IPS DF 6.9 (cell line): ENCODE measurements at regions not wholly inside any gene's neighbourhood (a gene's known extent, or its start where the extent isn't known, plus 50 kb on each side); places are given as distances from the start of the nearest gene placed in this dataset.
"Not testable (repeated sequence)": the region's sequence is repeated elsewhere in the genome, so short reads cannot be mapped to it uniquely, and the experiment has no call there.

ENCODE experiments used
- DNase-seq: peaks from one replicate; pipeline ENCODE4 v3.0.0-alpha.2; 2013; ENCODE audit warnings: low read depth, low spot score
- H3K27ac ChIP-seq: one replicate; pipeline ENCODE4 v1.5.1; 2013; ENCODE audit warnings: low read length, control low read depth
- H3K27me3 ChIP-seq: 2 replicates; pipeline ENCODE4 v1.6.1; 2013; ENCODE audit warnings: mild to moderate bottlenecking, low read length; ENCODE audit not compliant: control insufficient read depth, insufficient read depth
- H3K36me3 ChIP-seq: 2 replicates; pipeline ENCODE4 v1.6.1; 2013; ENCODE audit warnings: low read length; ENCODE audit not compliant: control insufficient read depth, insufficient read depth
- H3K4me1 ChIP-seq: 2 replicates; pipeline ENCODE4 v1.6.1; 2013; ENCODE audit warnings: low read length; ENCODE audit not compliant: control insufficient read depth, insufficient read depth
- H3K4me3 ChIP-seq: 2 replicates; pipeline ENCODE4 v1.5.1; 2013; ENCODE audit warnings: mild to moderate bottlenecking, low read length
- H3K9me3 ChIP-seq: 2 replicates; pipeline ENCODE4 v1.6.1; 2013; ENCODE audit warnings: low read length, inconsistent platforms; ENCODE audit not compliant: control insufficient read depth, insufficient read depth
- WGBS: extraction: QIAGEN DNeasy Blood & Tissue Kit; methylation state at CpG from one replicate; pipeline ENCODE4 v1.1.7; 2013; ENCODE audit warnings: mixed read lengths, missing lambda C conversion rate; ENCODE audit not compliant: insufficient read length, insufficient coverage; 5-methylcytosine and 5-hydroxymethylcytosine counted together

DNA sequence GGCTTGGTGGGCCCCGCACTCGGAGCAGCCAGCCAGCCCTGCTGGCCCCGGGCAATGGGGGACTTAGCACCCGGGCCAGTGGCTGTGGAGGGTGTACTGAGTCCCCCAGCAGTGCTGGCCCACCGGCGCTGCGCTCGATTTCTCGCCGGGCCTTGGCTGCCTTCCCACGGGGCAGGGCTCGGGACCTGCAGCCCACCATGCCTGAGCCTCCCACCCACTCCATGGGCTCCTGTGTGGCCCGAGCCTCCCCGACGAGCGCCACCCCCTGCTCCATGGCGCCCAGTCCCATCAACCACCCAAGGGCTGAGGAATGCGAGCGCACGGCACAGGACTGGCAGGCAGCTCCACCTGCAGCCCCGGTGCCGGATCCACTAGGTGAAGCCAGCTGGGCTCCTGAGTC, 202.2 kb downstream of the ZC3H11B start:
- H3K9me3 ChIP-seq, H3K27me3 ChIP-seq, H3K27ac ChIP-seq, DNase-seq, H3K4me3 ChIP-seq, H3K36me3 ChIP-seq, H3K4me1 ChIP-seq: not testable (repeated sequence)
- no CpG with 5 or more reads among the region's 22 CpGs for WGBS

DNA sequence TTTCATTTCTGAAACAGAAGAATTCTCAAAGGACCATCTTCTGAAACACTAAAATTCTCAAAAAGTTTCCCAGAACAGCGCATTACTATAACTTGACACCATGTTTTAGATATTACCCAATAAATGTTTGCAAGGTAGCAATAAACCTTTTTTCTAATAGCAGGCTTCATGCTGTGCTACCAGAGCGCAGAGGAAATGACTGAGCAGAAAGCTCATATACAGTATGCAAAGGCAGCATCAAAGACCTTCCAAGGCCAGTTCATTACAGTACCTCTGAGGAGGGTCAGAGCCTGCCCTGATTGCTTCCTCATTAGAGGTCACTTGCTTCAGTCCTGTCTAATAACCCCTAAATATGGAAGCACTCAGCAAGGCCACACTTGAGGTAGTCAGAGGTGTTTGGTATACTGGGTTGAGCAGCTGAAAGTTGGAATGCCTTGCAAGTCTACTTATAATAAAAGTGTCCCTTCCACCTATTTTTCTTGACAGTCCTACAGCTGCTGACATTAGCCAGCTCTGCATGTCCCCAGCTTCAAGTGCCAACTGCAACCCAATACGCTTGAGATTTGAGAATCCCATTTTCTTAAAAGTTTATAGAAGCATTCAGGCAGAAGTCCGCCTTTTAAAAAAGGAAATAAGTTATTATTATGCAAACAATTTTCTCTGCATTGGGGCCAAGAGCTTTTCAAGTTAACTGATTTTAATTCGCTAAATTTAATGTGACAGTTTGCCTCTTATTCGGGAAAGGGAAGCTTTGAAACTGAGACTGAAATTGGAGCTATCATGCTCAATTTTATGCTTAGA, 207.2 kb downstream of the ZC3H11B start:
- no peaks in the 10 kb centered on the region for H3K36me3 ChIP-seq
- no peak overlapping the region for H3K27ac ChIP-seq
- no peak overlapping the region for H3K4me3 ChIP-seq
- DNase-seq: no peak
- H3K27me3 ChIP-seq: no peaks in the 10 kb centered on the region
- no peaks in the 10 kb centered on the region for H3K9me3 ChIP-seq
- WGBS: no CpG with 5 or more reads among the region's 6 CpGs
- no peaks in the 10 kb centered on the region for H3K4me1 ChIP-seq

DNA sequence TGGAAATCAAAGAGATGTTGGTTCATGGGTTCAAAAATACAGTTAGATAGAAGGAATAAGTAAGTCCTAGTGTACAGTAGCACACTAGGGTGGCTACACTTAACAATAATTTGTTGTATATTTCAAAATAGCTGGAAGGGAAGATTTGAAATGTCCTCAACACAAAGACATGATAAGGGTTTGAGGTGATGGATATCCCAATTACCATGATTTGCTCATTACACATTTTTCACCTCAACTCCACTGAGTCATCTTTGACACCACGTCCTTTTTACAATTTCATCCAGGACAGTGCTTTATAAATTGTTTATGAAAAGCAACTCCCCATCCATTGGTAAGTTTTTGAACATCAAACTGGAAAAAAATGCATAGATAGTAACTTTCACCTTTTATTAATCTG, 208.3 kb downstream of the ZC3H11B start:
- WGBS: no CpG with 5 or more reads among the region's 1 CpG
- no peak for DNase-seq
- no peaks in the 10 kb centered on the region for H3K4me1 ChIP-seq
- H3K36me3 ChIP-seq: no peaks in the 10 kb centered on the region
- no peak overlapping the region for H3K4me3 ChIP-seq
- H3K27me3 ChIP-seq: no peaks in the 10 kb centered on the region
- no peaks in the 10 kb centered on the region for H3K9me3 ChIP-seq
- no peak overlapping the region for H3K27ac ChIP-seq

DNA sequence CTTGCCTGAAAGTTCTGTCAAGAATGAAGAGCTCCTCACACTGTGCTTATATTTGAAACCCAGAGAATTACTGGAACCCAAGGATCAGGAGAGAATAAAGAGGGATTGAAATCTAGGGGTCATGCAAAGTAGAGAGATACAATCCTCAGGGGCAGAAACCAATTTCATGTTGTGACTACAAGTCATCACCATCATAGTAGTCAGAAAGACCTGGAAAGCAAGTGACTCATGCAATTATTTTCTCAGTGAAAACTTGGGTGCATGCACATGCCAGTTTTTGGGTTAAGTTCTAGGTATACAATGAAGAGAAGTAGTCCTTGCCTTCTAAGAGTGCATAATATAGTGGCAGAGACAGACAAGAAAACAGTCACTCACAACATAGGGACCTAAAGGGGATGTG, 210.0 kb downstream of the ZC3H11B start:
- H3K36me3 ChIP-seq: no peaks in the 10 kb centered on the region

DNA sequence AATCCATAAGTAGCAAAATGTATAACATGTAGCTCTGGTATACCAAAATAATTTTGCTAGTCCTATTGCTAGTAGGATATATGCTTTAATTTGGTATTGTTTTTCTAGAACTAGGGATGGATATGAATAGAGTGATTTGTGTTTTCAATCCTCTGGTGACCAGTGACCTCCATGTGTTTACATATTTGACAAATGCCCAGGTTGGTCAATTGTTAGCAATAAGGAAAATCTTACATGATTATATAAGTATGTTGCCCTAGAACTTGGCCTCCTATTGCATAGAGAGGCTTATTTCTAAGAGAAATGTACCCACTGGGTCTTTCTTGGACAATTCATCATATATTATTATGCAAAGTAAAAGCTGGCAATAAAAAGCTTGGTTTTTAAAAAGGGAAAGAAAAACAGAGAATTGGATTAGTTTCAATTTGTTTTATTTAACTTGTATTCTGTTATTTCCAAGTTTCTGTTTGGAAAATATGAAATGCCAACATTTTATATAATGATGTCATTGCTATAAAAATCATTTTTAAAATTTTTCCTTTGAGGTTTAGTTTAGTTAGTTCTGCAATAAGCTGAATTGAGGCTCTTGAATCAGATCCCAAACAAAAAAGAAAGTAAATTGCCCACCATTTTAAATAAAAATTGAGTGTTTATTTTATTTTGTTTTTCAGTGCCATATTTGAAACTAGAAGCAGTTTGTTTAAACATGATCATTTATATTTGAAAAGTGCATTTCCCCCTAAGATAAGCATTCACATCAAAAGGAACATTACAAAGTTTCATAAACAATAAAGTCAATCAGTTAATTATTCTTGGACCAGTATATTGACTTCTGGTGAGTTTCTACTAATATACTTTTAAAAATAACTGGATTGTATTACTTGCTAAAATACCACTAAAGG, 210.9 kb downstream of the ZC3H11B start:
- Histone ChIP-seq H3K27ac (no peak overlapping the region), H3K36me3 (no peaks in the 10 kb centered on the region), H3K9me3 (no peaks in the 10 kb centered on the region), H3K4me3 (no peak overlapping the region), H3K4me1 (no peaks in the 10 kb centered on the region), H3K27me3 (no peaks in the 10 kb centered on the region)
- no peak for DNase-seq

More for the DNA sequence above, 210.0 kb downstream of the ZC3H11B start:
- H3K9me3 ChIP-seq: no peaks in the 10 kb centered on the region
- H3K4me1 ChIP-seq: no peaks in the 10 kb centered on the region
- H3K27ac ChIP-seq: no peak overlapping the region
- no peak for DNase-seq
- H3K4me3 ChIP-seq: no peak overlapping the region
- no peaks in the 10 kb centered on the region for H3K27me3 ChIP-seq

DNA sequence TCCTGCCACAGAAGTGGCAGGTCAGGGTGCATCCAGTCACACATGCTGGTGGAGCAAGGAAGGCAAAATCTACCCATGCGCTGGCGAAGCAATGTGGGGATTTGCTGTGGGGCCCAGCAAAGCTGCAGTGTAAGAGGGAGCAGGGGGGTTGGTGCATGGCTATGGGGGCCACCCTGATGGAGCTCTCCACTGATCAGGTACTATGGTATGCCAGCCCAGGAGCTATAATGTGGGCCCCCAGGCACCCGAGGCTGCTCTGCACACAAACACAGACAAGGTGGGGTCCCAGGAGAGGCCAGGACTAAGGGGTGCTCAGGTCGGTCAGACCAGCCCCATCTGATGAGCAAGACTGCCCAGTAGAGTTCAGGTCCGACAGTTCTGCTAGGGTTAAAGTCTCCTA, 213.5 kb downstream of the ZC3H11B start:
- Histone ChIP-seq H3K9me3 (no peaks in the 10 kb centered on the region), H3K27me3 (no peaks in the 10 kb centered on the region), H3K4me1 (no peaks in the 10 kb centered on the region), H3K4me3 (no peak overlapping the region), H3K27ac (no peak overlapping the region), H3K36me3 (no peaks in the 10 kb centered on the region)
- no CpG with 5 or more reads among the region's 5 CpGs for WGBS
- DNase-seq: no peak

DNA sequence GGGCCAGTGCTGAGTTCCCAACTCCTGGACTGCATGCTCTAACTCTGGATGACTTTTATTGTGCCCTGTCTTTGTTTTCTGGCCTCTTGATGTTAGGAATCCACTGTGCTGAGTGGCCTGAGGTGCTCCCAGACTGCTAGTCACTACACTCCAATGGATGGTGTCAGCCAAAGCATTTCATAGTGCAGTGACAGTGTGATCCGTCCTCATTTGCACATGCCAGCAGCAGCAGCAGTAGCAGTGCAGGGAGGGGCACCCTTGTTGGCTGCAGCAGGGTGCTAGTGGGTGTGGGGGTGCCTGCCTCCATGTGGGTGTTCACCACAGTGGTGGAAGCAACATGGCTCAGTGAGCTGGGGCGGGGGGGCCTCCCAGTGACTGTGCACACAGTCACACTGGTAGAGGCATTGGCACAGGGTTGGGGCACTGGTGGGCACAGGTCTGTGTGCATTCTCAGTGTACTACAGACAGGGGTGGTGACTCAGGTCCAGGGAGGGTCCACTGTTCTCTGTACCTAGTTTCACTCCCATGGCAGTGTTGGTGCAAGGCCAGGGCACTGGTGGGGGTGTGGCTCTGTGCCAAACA, 214.0 kb downstream of the ZC3H11B start:
- Histone ChIP-seq H3K4me3 (no peak overlapping the region), H3K27me3 (no peaks in the 10 kb centered on the region), H3K9me3 (no peaks in the 10 kb centered on the region), H3K4me1 (no peaks in the 10 kb centered on the region), H3K36me3 (no peaks in the 10 kb centered on the region), H3K27ac (no peak overlapping the region)
- DNase-seq: no peak
- no CpG with 5 or more reads among the region's 2 CpGs for WGBS

DNA sequence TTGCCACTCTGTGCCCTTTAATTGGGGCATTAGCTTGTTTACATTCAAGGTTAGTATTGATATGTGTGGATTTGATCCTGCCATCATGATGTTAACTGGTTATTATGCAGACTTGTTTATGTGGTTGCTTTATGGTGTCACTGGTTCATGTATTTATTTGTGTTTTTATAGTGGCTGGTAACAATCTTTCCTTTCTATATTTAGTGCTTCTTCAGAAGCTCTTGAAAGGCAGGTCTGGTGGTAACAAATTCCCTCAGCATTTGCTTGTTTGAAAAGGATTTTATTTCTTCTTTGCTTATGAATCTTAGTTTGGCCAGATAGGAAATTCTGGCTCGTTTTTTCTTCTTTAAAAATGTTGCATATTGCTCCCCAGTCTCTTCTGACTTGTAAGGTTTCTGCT, 215.4 kb downstream of the ZC3H11B start:
- H3K9me3 ChIP-seq: no peaks in the 10 kb centered on the region
- H3K4me1 ChIP-seq: no peaks in the 10 kb centered on the region
- no peak overlapping the region for H3K4me3 ChIP-seq
- WGBS: no CpG with 5 or more reads among the region's 1 CpG
- no peaks in the 10 kb centered on the region for H3K36me3 ChIP-seq
- H3K27ac ChIP-seq: no peak overlapping the region
- DNase-seq: no peak
- no peaks in the 10 kb centered on the region for H3K27me3 ChIP-seq

DNA sequence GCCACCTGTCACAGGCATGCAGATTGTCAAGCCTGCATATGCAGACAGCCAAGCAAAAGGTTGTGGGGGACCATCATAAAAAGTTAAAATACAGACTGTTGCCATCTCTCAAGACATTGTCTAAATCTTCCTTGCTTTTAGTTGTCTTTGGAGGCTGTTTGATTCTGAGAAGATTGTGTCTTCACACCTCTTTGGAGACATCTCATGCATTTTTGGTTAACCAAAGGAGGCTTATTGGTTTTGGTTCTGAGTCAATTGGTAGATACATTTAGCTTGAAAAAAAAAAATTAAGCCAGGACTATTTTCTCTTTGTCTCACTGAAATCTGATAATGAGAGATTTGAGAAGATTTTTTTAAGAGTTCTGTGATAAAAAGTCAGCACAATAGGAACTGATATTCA, 217.6 kb downstream of the LYPLAL1 start:
- Histone ChIP-seq H3K9me3 (no peaks in the 10 kb centered on the region), H3K36me3 (no peaks in the 10 kb centered on the region)

DNA sequence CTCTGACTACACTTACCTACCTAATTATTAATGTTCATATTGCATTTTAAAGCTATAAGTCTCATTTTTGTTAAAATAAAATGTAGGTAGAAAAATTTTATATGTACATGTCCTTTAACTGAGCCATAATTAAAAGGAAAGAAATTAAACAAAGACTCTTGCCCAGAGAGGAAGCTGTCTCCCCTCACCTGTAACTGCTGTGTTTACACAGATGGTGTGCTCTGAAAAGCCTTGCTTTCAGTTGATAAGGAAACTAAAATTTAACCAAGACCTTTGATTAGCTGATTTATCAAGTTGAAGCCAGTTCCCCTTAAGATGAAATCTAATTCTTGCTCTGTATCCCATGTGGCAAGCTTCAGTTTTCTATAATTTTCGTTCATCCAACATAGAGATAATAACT, 213.5 kb downstream of the LYPLAL1 start:
- no peak overlapping the region for H3K4me3 ChIP-seq
- H3K27me3 ChIP-seq: no peaks in the 10 kb centered on the region
- no peaks in the 10 kb centered on the region for H3K9me3 ChIP-seq
- no peaks in the 10 kb centered on the region for H3K36me3 ChIP-seq
- DNase-seq: no peak
- no CpG with 5 or more reads among the region's 1 CpG for WGBS
- no peak overlapping the region for H3K27ac ChIP-seq
- no peaks in the 10 kb centered on the region for H3K4me1 ChIP-seq

More for the DNA sequence above, 217.6 kb downstream of the LYPLAL1 start:
- H3K4me1 ChIP-seq: no peaks in the 10 kb centered on the region
- H3K4me3 ChIP-seq: no peak overlapping the region
- no peak overlapping the region for H3K27ac ChIP-seq
- DNase-seq: no peak
- no peaks in the 10 kb centered on the region for H3K27me3 ChIP-seq
